ENCODE measurements at regions not wholly inside any gene's neighbourhood (a gene's known extent, or its start where the extent isn't known, plus 50 kb on each side); places are given as distances from the start of the nearest gene placed in this dataset.

DNA sequence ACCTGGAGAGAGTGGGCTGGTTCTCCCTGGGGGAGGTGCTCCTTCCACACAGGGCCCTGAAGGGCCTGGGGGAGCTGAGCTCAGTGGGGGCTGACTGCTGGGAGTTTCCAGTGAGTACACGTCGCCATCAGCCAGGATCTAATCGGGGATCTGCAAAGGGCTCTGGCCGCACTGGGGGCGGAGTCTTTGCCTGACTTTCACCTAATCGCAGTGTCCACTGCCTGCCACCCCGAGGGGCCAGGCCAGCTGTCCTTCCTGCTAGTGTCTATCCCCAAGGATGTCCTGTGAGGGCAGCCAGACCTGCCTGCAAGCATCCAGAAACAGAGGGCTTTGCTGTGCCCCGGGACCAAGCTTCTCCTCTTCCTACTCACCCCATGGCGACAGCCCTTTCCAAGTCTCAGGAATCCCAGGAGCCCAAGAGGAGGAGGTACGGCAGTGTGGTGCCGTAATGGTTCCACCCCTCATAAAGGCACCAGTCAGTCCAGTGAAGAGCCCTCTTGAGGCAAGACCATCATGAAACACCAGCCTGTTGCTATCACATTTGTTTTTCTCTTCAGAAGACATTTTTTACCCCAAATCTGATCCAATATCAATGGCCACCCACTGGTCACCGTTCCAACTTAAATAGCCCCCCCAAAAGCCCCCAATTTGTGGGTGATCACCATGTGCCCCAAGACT, 243.1 kb upstream of the ECI2 start:
- Histone ChIP-seq H3K4me1 (ENCODE audit: control insufficient read depth, insufficient read depth, low read length) (no peaks in the 10 kb centered on the region), H3K9me3 (ENCODE audit: control insufficient read depth, low read length) (no peaks in the 10 kb centered on the region), H3K9ac (ENCODE audit: low read length) (no peak overlapping the region), H3K36me3 (ENCODE audit: control insufficient read depth, insufficient read depth, low read length) (no peaks in the 10 kb centered on the region), H3K27me3 (ENCODE audit: control insufficient read depth, insufficient read depth, low read length) (no peaks in the 10 kb centered on the region), H3K4me3 (ENCODE audit: low read length) (no peak overlapping the region)

DNA sequence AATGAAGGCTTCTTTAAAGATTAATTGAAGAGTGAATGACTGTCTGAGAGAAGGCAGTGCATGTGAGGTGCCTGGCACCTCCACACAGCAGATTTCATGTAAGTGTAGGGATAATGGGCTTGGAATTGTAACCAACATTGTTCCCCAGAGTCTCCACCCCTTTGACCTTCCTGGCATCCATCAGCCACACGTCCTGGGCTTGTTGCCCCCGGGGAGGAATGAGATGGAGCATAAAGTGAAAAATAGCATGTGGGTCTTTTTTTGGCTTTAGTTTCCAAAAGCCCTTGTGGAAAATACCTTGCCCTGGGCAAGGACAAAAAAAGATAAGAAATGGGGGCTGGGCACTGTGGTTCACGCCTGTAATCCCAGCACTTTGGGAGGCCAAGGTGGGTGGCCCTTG, 242.2 kb upstream of the ECI2 start:
- H3K4me3 ChIP-seq (ENCODE audit: low read length), result no peak overlapping the region
- no peaks in the 10 kb centered on the region for H3K36me3 ChIP-seq (ENCODE audit: control insufficient read depth, insufficient read depth, low read length)
- no peak overlapping the region for H3K9ac ChIP-seq (ENCODE audit: low read length)
- no peaks in the 10 kb centered on the region for H3K27me3 ChIP-seq (ENCODE audit: control insufficient read depth, insufficient read depth, low read length)
- no peaks in the 10 kb centered on the region for H3K9me3 ChIP-seq (ENCODE audit: control insufficient read depth, low read length)
- H3K4me1 ChIP-seq (ENCODE audit: control insufficient read depth, insufficient read depth, low read length), result no peaks in the 10 kb centered on the region

DNA sequence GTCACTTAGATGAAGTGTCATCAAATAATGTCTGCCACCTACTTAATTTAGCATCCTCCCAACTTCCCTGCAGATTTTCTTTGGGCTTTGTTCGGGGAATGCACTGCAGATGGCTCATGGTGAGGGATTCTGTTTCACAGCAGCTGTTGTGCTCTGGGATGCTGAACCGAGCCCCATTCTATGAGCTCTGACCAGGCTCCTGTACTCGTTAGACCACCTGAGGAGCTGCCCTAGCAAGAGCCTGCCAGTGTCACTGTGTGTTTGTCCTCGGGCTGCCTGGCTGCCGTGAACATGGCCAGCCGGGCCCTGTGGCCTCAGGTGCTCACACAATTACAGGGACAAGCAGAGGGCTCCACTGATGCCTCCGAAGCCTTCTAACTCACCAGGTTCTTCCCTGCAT, 238.8 kb upstream of the ECI2 start:
- Histone ChIP-seq H3K4me1 (ENCODE audit: control insufficient read depth, insufficient read depth, low read length) (no peaks in the 10 kb centered on the region), H3K9me3 (ENCODE audit: control insufficient read depth, low read length) (no peaks in the 10 kb centered on the region), H3K27me3 (ENCODE audit: control insufficient read depth, insufficient read depth, low read length) (no peaks in the 10 kb centered on the region), H3K36me3 (ENCODE audit: control insufficient read depth, insufficient read depth, low read length) (no peaks in the 10 kb centered on the region), H3K9ac (ENCODE audit: low read length) (no peak overlapping the region), H3K4me3 (ENCODE audit: low read length) (no peak overlapping the region)

DNA sequence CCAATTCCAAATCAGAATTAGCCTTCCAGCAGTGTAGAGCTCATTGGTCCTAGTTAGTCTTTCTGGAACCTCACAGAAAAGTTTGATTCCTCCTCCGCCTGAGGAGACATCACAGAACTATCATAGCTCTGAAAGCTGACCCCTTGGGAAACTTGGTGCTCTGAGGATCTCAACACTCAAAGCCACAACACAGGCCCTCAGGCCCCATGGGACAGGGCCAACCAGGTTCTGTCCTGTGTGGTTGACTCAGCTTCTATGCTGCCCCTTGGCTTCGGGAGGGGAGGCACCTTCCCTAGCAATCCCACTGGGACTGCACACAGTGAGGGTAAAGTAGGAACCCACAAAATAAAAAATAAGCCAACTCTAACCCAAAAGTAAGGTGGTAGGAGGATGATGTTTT, 237.5 kb upstream of the ECI2 start:
- Histone ChIP-seq H3K27me3 (ENCODE audit: control insufficient read depth, insufficient read depth, low read length) (no peaks in the 10 kb centered on the region), H3K9me3 (ENCODE audit: control insufficient read depth, low read length) (no peaks in the 10 kb centered on the region), H3K36me3 (ENCODE audit: control insufficient read depth, insufficient read depth, low read length) (no peaks in the 10 kb centered on the region), H3K4me3 (ENCODE audit: low read length) (no peak overlapping the region), H3K9ac (ENCODE audit: low read length) (no peak overlapping the region), H3K4me1 (ENCODE audit: control insufficient read depth, insufficient read depth, low read length) (no peaks in the 10 kb centered on the region)

DNA sequence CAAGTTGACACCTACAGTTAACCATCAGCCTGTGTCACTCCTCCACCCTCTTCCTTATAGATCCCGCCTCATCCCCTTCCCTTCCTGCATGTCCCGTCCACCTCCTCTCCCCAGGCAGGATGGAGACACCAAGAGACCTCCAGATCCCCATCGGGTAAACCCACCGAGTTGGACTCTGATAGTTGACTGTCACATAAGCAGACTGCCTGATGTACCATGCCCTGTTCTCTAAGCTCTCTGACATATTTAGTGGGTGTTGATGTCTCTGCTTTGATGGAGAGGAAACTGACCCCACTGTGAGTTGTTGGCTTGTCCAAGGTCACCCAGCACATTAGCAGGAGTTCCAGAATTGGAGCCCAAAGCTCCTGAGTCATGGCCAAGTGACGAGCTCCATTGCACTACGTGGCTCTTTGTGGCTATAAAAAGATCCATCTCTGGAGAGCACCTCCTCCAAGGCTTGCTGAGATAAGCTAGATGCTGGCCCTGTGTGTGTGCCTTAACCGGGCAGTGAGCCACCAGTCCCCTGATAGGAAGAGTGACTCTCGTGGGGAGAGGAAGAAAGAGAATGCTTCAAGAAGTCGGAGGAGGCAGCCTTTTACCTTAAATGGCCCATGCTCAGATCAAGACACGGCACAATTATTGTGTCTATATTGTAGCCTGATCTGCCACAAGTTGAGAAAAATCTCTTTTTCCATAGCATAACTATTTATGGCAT, 236.0 kb upstream of the ECI2 start:
- no peaks in the 10 kb centered on the region for H3K27me3 ChIP-seq (ENCODE audit: control insufficient read depth, insufficient read depth, low read length)
- no peaks in the 10 kb centered on the region for H3K4me1 ChIP-seq (ENCODE audit: control insufficient read depth, insufficient read depth, low read length)
- H3K9me3 ChIP-seq (ENCODE audit: control insufficient read depth, low read length), result no peaks in the 10 kb centered on the region
- no peaks in the 10 kb centered on the region for H3K36me3 ChIP-seq (ENCODE audit: control insufficient read depth, insufficient read depth, low read length)
- no peak overlapping the region for H3K4me3 ChIP-seq (ENCODE audit: low read length)
- H3K9ac ChIP-seq (ENCODE audit: low read length), result no peak overlapping the region

DNA sequence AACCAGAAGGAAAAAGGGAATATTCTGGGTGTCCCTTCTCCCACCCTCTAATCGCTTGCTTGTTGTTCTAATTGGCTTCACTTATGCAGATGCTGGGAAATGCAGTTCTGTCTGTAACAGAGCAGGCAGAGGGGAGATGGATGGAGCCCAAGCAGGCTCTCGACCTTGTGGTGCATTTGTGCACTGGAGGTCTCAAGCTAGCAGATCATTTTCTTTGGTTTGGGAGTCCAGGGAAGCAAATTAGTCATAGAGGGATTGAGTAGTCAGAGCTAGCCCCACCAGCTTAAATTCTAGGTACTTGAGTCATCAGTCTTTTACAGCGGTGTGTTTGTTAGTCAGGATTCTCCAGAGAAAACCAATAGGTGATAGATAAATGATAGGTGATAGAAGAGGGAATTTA, 234.7 kb upstream of the ECI2 start:
- Histone ChIP-seq H3K9me3 (ENCODE audit: control insufficient read depth, low read length) (no peaks in the 10 kb centered on the region), H3K4me3 (ENCODE audit: low read length) (no peak overlapping the region), H3K36me3 (ENCODE audit: control insufficient read depth, insufficient read depth, low read length) (no peaks in the 10 kb centered on the region), H3K9ac (ENCODE audit: low read length) (no peak overlapping the region), H3K27me3 (ENCODE audit: control insufficient read depth, insufficient read depth, low read length) (no peaks in the 10 kb centered on the region), H3K4me1 (ENCODE audit: control insufficient read depth, insufficient read depth, low read length) (no peaks in the 10 kb centered on the region)

DNA sequence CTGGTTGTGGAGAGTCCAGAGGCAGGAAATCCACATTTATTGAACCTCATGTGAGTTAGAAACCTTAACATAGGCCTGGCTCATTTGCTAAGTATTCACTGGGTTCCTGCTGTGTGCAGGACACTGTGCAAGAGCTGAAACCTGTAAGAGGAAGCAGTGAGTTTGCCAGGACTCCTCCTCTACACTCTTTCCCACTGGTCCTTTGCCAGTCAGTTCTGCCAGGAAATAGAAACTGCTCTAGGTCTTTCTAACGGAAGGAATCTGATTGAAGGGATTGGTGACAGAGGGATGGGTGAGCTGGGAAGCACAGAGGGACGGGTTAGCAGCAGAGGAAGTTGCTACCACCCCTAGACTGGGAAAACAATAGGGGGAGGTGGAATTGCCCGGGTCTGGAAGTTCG, 234.2 kb upstream of the ECI2 start:
- no peak overlapping the region for H3K9ac ChIP-seq (ENCODE audit: low read length)
- no peaks in the 10 kb centered on the region for H3K4me1 ChIP-seq (ENCODE audit: control insufficient read depth, insufficient read depth, low read length)
- H3K9me3 ChIP-seq (ENCODE audit: control insufficient read depth, low read length), result no peaks in the 10 kb centered on the region
- no peaks in the 10 kb centered on the region for H3K27me3 ChIP-seq (ENCODE audit: control insufficient read depth, insufficient read depth, low read length)
- no peaks in the 10 kb centered on the region for H3K36me3 ChIP-seq (ENCODE audit: control insufficient read depth, insufficient read depth, low read length)
- no peak overlapping the region for H3K4me3 ChIP-seq (ENCODE audit: low read length)

DNA sequence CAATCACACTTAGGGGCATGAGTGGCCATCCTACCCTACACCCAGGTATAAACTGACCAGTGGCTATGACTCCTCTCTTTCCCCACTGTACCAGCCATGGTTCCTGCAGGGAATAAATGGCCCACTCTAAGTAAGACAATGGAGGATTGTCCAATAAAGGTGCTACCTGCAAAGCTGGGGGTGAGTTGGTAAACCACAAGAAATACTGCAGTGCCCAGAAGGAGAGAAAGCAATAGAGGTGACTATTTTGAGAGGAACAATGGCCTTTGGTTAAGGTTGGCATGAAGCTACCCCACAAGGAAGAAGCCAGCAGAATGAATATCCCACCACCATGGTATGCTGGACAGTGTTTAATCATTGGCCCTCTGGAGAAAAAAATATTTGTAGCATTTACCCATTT, 233.3 kb upstream of the ECI2 start:
- Histone ChIP-seq H3K9ac (ENCODE audit: low read length) (no peak overlapping the region), H3K27me3 (ENCODE audit: control insufficient read depth, insufficient read depth, low read length) (no peaks in the 10 kb centered on the region), H3K9me3 (ENCODE audit: control insufficient read depth, low read length) (no peaks in the 10 kb centered on the region), H3K4me1 (ENCODE audit: control insufficient read depth, insufficient read depth, low read length) (no peaks in the 10 kb centered on the region), H3K4me3 (ENCODE audit: low read length) (no peak overlapping the region), H3K36me3 (ENCODE audit: control insufficient read depth, insufficient read depth, low read length) (no peaks in the 10 kb centered on the region)

DNA sequence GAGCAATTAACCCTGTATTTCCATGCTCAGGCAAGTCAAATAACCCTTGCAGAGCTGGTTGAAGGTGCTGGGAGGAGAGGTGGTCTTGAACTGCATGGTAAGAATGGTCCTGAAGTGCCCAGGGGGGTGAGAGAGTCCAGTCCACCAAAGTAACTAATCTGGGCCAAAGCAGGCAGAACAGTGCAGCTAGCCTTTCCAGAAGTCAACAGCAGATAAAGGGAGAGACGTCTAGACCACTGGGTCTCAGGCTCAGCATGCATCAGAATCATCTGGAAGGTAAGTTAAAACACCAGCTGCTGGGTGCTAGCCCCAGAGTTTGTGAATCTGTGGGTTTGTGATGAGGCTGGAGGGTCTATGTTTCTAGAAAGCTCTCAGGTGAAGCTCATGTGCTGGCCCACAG, 232.3 kb upstream of the ECI2 start:
- no peak overlapping the region for H3K9ac ChIP-seq (ENCODE audit: low read length)
- no peaks in the 10 kb centered on the region for H3K36me3 ChIP-seq (ENCODE audit: control insufficient read depth, insufficient read depth, low read length)
- no peaks in the 10 kb centered on the region for H3K9me3 ChIP-seq (ENCODE audit: control insufficient read depth, low read length)
- H3K4me1 ChIP-seq (ENCODE audit: control insufficient read depth, insufficient read depth, low read length), result no peaks in the 10 kb centered on the region
- H3K27me3 ChIP-seq (ENCODE audit: control insufficient read depth, insufficient read depth, low read length), result no peaks in the 10 kb centered on the region
- no peak overlapping the region for H3K4me3 ChIP-seq (ENCODE audit: low read length)

DNA sequence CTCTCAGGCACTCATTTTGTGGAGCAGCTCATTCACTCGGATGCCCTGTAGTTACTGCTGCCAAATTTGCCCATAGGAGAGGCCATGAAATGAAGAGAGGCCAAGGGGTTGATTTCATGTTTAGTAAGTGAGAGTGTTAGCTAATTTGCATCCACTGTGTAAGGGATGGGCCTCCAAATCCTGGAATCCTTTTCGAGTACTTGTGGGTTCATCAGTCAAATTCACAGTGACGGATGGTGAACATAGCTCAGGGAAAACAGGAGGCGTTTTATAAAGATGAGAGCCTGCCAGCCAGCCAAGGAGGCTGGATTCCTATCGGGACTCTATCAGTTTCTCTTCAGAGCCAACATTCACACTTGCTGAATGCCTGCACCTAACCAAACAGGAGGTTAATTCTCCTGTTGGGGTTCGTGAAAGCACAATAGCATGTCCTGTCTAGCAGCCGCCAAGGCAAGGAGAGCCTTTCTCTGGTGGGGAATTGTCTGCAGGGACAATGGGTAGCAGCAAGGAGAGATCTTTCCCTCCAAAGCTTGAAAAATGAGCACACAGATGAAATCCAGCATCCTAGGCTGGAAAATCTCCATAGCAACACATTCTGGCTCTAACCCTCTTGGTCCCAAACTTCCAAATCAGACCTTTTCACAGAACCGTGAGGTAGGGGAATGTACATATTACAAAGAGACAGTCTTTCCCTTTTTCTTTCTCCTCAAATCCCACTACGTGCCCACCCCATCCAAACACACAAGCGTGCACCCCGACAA, 231.4 kb upstream of the ECI2 start:
- Histone ChIP-seq H3K4me3 (ENCODE audit: low read length) (no peak overlapping the region), H3K9me3 (ENCODE audit: control insufficient read depth, low read length) (no peaks in the 10 kb centered on the region), H3K36me3 (ENCODE audit: control insufficient read depth, insufficient read depth, low read length) (no peaks in the 10 kb centered on the region), H3K27me3 (ENCODE audit: control insufficient read depth, insufficient read depth, low read length) (no peaks in the 10 kb centered on the region), H3K4me1 (ENCODE audit: control insufficient read depth, insufficient read depth, low read length) (no peaks in the 10 kb centered on the region), H3K9ac (ENCODE audit: low read length) (no peak overlapping the region)

DNA sequence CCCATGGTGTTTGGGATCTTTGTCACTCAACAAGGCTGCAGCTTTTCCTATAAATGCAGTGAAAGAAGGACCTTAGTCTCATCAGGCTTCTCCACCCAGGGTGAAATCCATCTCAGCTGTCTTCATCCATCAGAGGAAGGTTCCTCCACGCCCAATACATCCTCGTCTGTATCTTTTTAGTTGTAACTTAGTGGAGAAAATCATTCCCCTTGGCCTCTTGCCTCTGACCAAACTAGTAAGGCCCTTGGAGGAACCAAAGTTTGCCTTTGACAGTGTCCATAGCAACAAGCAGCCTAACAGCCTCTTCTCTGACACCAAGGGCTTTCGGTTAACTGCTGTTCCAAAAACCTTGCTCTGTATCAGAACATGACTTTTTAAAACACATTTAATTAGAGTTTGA, 230.3 kb upstream of the ECI2 start:
- Histone ChIP-seq H3K9ac (ENCODE audit: low read length) (no peak overlapping the region), H3K4me1 (ENCODE audit: control insufficient read depth, insufficient read depth, low read length) (no peaks in the 10 kb centered on the region), H3K27me3 (ENCODE audit: control insufficient read depth, insufficient read depth, low read length) (no peaks in the 10 kb centered on the region), H3K9me3 (ENCODE audit: control insufficient read depth, low read length) (no peaks in the 10 kb centered on the region), H3K4me3 (ENCODE audit: low read length) (no peak overlapping the region), H3K36me3 (ENCODE audit: control insufficient read depth, insufficient read depth, low read length) (no peaks in the 10 kb centered on the region)

DNA sequence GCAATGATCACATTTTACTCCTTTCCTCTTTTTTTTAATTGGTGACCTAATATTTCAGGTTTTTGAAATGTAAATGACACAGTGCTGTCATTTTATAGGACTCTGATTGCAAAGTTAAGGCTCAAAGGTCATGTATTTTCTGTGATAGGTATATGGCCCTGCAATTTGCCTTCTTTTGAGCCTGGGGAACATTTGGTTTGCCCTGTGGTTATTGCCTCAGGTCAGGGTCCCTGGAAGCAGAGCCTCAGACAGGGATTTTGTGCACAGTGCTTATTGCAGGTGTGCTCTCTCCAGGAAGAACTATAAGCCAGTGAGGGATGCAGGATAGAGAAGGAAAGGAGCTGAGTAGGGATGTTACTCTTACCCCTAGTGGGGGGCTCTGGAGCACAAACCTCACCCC, 229.3 kb upstream of the ECI2 start:
- H3K9ac ChIP-seq (ENCODE audit: low read length), result no peak overlapping the region

More for the DNA sequence above, 229.3 kb upstream of the ECI2 start:
- H3K36me3 ChIP-seq (ENCODE audit: control insufficient read depth, insufficient read depth, low read length), result no peaks in the 10 kb centered on the region
- no peaks in the 10 kb centered on the region for H3K27me3 ChIP-seq (ENCODE audit: control insufficient read depth, insufficient read depth, low read length)
- H3K4me3 ChIP-seq (ENCODE audit: low read length), result no peak overlapping the region
- no peaks in the 10 kb centered on the region for H3K4me1 ChIP-seq (ENCODE audit: control insufficient read depth, insufficient read depth, low read length)
- no peaks in the 10 kb centered on the region for H3K9me3 ChIP-seq (ENCODE audit: control insufficient read depth, low read length)

All from mucosa of stomach (tissue), 1 donor.